Activated CD4-positive, alpha-beta T cell treated with anti-CD3 and anti-CD28 coated beads for 1 hour (primary cell): ENCODE measurements at regions not wholly inside any gene's neighbourhood (a gene's known extent, or its start where the extent isn't known, plus 50 kb on each side); places are given as distances from the start of the nearest gene placed in this dataset.

Experiments
- DNase-seq: peaks from one replicate; pipeline ENCODE4 v3.0.0-alpha.2; 2020

DNA sequence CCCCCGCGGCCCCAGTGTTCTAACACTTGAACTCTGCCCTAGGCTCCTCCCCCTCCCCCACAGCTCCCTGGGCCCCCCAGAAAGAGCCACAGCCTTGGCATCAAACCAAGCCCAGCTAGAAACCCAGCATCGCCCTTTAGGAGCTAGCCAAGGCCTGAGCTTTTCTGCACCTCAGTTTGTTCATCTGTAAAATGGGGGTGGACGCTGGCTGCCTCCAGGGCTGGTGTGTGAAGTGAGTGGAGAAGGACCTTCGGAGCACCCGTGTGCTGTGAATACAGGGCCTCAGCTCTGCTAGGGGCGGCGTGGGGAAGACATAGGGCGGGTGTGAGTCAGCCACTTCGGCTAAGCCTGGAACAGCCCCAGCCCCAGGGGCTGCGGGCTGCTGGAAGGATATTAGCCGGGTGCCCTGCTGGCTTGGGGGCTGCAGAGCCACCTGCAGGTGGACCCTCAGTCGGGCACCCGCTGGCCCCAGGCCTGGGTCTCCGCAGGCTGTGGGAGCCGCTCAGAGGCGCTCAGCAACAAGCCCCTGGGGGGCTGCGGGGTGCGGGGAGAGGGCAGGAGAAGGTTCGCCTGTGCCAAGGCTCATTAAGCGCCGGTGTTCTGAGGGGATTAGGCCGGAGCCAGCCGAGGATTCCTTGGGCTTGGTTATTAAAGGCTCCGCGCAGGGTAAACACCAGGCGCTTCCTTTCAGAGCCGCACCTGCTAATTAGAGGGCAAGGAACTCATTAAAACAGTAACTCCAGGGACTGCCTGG lies 217.0 kb upstream of the CIBAR2 start:
- no peak for DNase-seq

DNA sequence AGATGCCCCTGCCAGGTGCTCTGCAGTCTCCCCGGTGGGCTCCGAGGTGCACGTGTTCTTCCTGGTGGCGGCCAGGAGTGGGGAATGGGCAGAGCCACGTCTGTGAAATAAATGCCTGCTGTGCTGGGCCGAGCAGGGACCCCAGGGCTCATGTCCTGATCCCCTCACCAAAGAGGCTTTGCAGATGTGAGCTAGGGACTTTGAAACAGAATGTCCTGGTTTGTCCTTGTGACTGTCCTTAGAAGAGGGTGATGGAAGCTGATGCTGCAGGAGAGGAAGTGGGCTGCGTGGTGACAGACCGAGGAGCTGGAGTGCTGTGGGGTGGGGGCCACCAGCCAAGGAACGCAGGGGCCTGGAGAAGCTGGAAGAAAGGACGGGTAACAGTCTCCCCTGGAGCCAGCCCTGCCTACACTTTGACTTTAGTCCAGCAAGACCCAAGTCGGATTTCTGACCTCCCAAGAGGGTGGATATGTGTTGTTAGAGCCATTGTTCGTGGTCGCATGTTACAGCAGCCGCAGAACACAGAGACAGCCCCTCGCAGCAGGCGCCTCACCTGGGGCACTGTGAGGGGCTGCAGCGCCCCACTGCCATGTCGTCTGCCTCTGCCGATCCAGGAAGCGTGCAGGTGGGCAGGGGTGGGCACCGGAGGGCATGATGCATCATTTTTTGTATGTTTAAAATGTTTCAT lies 217.9 kb upstream of the CIBAR2 start:
- DNase-seq, result no peak

DNA sequence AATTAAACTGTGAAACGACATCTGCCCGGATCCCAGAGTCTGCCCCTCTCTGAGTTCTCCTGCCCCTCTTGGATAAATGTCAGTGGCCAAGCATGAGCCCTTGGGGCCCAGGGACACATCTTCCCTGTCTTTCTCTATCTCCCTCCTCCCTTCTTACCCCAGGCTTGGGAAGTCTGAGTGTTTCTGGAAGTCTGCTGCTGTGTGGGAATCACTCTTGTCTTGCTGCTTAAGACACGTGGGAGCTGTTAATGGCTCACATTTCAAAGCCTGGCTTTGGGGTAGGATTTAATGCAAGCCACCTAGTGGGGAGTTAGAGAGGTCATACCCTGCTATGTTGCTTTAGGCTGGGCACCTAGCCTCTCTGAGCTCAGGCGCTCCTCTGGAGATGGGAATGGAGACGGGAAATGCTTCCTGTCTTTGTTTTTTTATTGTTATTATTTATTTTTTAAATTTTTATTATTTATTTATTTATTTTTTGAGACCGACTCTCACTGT lies 218.5 kb upstream of the CIBAR2 start:
- DNase-seq, result no peak

DNA sequence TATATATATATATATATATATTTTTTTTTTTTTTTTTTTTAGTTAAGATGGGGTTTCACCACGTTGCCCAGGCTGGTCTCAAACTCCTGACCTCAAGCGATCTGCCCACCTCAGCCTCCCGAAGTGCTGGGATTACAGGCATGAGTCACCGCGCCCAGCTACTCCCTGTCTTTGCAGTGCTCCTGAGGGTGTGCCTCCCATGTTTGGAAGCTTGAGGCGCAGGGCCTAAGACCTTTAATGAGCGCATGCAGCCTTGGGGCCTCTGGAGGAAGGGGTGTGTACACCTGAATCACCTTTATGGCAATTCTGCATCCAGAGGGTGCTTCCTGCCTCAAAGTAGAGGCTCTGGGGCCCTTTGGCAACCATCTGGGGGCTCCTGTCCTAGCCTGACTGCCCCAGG lies 219.4 kb upstream of the CIBAR2 start:
- no peak for DNase-seq

DNA sequence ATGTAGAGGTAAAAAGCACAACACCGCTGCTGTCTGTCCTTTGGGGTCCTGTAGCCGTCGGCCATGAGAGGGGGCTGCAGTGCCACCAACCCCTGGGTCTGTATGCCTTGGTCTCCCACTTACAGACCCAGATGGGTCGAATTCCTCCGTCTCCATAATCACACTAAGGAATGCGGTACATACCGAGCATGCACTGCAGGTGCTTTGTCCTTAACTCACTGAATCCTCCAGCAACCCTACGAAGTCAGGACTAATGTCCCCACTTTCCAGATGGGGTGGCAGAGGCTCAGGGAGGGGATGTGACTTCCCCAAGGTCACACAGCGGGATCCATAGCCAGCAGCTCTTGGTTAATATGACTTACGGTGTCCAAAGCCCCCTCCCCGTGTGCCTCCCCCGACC lies 219.9 kb upstream of the CIBAR2 start:
- DNase-seq, result no peak

DNA sequence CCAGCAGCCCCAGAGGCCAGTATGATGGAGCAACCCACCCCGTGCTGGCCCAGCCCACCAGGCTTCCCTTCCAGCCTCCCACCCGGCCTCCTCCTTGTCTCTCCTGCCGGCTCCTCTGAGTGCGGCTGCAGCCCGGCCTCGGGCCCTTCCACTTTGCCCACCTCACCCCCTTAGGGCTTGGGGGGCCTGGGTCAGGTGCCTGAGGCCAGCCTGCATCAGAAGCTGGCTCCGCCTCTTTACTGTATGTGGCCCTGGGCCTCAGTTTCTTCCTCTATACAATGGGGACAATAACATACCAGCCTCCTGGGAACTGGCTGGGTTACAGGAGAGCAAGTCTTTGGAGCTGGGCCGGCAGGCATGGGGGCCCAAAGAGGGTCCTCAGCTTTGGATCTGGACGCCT lies 221.1 kb upstream of the CIBAR2 start:
- no peak for DNase-seq

DNA sequence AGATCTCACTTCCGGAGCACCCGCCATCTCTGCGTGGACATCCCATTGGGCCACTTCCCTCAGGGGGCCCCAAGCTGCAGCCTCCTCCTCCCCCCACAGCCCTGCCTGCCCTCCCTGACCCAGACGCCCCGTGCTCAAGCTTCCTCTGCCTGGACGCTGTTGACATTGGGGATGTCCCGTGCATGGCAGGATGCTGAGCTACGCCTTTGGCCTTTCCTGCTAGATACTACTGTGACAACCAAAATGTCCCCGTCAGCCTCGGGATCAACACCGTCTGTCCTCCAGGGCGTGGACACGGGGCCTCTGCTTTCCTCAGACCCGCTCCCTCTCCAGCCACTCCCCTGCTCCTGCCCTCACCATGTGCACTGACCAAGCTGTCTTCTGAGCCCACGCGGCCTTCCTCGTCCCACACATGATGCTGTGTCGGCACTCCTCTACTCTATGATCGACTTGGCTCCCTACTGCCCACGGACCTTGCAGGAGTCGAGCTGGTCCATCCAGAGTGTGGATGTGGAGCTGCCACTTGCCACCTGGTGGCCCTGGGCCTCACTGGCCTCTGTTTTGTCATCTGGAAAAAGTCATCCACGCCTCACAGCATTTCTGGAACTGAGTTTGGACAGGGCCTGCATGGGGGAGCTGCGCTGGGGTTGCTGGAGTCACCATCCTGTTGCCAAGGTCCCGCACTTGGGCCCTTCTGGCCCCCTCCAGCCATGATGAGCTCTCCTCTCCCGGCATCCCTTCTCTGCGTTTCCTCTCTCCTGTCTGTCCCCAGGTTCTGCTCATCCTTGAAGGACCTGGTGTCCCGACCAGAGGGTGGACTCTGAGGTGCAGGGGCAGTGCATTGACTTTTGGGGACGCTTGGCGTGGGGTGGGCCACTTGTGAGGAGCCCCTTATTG lies 221.7 kb upstream of the CIBAR2 start:
- no peak for DNase-seq

DNA sequence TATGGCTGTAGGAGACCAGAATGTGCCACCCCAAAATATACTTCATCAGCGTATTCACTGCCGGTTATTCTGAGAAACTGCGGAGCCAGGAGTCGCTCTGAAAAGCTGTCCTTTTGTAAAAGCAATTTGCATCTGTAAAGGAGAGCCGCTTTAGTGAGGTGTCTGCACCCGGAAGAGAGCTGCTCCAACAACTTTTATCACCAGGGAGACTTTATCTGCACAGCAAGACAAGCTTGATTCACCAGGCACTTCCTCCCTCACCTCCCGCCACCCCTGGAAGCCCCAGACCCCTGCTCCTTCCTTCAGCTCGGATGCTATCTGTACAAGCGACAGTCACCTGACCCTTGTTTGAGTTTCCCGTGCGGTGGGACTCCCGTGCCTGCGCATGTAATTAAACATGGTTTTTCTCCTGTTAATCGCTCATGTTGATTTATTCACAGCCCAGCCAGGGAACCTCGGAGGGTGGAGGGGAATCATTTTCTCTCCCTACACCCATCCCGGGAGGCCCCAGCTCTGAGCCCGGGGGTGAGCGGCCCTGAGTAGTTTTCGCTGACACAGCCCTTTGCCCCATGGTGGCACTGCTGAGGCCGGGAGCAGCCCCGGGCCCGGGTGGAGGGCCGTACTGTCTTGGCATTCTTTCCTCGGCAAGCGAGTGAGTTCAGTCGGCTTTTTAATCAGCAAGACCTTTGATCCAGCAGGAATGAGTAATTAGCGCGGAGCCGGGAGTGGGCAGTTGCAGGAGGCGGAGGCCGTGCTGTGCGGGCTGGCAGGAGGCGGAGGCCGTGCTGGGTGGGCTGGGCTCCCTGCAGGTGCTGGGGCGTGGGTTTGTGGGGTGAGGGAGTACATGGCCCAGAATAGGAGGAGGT lies 222.7 kb upstream of the CIBAR2 start:
- no peak for DNase-seq

DNA sequence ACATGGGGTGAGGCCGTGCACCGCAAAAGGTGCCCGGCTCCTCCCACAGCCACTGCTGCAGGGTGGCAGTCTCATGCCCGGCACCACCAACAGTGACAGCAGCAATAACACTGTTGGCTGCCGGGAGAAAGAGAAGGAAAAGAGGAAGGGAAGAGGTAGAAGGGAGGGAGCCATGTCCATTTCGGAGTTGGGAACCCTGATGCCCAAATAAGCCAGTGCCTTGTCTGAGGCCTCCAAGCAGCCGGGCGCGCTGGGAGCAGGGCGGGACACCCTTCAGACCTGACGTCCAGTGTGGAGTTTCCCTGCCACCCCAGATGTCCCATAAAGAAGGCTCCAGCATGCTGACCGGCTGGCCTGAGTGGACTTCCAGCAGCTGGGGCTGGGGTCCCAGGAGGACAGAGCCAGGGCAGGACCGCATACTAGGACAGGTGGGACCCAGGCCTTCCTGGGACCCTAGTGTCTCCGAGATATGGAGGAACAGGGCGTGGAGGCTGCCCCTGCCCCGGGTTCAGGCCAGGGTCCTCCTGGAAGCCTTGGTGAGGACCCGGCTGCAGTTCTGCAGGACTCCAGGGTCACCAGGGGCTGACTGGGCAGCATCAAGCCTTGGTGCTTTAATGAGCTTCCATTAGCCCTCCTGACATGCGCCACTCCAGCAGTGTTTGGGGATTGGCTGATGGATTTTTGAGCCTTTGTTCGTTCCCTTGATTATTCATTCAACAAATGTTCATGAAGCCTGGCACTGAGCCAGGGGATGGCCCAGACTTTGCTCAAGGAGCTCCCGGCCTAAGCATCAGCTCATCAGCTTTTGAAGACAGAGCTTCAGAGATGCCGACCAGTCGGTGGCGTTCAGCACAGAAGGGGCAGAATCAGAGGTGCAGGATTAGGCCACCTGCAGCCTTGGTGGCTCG lies 223.6 kb upstream of the CIBAR2 start:
- DNase-seq, result no peak

DNA sequence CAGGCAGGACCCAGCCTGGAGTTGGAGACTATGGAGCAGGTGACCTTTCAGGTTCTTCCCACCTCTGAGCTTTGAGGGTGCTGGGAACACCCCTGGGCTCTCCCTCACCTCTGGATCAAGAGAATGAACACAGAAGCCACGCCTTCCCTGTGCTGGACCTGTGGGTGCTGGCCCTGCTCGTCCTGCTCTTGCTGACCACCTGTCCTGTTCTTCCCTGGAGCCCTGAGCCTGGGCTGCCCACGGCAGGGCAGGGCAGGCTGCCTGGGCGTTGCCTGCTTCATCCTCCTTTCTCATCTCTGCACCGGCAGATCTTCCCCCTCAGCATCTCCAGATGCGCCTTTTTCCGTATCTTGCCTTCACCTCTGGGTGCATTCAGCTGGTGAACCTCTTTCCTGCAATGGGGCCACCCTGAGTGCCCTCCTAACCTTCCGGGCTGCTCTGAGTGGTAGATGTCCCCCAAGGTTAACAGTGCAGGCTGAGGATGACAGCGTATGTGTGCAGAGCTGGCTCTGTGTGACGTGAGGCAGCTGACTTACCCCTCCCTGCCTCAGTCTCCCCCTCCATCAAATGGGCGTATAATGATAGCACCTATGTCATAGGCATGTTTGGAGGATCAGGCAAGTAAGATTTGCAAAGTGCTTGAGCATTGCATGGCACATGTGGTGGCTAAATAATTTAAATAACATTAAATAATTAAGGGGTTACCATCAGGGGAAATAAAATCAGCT lies 225.8 kb upstream of the CIBAR2 start:
- DNase-seq, result no peak

DNA sequence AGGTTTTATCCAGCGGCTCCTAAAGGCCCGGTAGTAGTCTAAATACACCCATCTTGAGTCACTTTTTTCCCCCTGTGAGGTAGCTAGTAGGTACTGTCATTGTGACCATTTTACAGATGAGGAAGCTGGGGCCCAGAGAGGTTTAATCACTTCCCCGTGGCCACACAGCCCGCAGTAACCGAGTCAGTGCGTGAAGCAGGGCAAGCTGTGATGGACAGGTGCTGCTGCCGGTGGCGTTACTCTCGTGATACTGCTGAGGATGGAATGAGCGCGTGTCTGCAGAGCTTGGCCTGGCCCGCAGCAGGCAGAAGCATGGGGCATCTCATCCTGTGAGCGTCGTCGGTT lies 226.3 kb upstream of the CIBAR2 start:
- no peak for DNase-seq

DNA sequence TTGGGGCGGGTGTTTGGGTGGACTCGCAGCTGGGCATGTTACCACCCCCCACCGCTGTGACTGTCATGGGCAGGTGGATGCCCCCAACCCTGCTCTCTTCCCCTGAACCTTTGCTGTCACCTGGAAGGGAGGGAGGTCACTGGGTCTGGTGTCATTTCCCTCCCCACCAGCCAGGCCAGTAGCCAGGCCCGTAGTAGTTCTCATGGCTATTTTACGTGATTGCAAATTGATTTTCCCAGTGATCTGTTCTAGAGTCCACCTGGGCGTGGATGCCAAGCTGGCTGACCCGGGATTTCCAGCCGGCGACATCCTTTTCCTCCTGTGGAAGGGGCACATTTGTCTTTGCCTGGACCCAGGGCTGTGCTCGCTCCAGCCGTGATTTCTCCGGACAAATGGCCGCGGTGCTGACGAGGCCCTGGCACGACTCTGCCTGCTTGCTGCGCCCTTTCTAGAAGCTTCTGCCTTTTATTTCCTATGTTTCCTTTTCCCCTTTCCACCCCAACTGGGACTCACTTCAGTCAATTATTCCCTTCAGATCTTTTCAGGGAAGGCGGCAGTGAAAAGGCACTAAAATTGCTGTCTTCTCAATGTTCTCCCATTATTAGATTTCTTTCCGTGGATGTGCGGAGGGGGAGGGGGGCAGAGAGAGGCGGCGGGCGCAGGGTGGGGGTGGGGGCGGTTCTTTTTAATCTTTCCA lies 226.9 kb upstream of the CIBAR2 start:
- no peak for DNase-seq

DNA sequence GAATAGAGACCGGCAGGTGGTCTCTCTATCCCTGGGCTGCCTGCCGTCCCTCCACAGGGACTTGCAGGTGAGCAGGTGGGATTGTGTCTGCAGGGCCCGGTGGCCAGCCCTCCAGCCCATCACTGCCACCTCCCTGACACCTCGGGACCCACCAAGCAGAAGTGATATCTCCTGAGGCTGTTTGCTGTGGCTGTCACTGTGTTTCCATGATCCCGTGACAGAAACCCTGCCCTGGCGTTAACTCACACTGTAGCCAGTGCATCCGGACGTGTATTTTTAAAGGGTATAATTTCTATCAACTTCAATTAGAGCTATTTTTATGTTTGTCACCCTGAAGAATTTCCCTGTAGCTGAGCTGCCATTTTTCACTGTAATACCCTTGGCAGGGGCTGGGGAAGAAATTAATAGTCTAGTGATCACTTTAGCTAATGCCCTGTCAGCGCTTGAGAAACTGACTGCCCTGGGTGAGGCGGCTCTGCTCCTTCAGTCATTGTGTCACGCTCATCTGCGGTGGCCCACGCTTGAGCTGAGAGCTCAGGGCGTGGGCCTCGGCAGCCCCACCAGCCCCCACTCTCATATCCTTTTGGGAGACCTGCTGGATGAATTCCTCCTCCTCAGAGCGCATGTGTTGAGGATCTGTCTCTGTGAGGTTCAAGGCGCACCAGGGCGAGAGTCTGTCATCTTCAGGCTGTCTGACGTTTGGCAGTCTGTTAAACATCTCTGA lies 229.9 kb upstream of the CIBAR2 start:
- DNase-seq, result no peak

DNA sequence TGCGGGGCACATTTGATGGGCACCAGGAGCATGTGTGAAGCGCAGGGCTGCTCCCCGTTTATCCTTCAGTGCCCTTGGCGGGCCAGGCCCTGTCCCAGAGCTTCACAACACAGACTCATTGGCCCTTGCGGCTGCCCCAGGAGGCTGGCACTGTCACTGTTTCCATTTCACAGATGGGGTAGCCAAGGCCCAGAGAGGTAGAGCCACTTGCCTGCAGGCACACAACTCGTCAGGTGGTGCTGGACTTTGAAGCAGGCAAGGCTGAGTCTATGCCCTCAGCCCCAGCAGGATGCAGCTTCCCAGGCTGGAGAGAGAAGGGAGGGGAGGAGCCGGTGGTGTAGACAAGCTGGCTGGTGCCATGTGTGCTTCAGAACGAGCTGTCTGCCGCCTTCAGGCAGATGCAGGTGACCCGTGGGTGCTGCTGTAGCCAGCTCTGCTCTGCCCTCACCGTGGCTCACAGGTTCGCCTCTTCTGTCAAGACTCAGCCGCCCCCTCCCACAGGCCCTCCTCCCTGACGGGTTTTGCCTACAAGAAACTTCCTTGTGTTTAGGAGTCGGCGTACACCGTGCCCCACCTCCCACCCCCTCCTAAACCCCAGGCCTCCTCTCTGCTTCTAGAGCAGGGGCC lies 232.3 kb upstream of the CIBAR2 start:
- no peak for DNase-seq

DNA sequence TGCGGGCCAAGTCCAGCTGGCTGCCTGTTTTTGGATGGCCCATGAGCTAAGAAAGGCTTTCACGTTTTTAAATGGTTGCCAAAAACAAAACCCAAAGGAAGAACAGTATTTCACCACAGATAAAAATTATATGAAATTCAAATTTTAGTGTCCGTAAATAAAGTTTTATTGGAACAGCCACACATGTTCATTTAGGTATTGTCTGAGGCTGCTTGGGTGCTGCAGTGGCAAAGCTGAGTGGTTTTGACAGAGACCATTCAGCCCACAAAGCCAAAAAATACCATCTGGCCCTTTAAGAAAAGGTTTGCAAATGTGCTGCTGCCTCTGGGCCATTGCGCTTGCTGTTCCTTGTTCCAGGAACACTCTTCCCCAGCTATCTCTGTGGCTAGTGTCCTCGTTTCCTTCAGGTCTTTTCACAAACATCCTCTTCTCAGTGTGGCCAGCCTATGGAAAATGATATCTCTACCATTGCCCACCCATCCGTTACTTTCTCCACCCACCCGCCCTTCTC lies 232.9 kb upstream of the CIBAR2 start:
- DNase-seq, result no peak

DNA sequence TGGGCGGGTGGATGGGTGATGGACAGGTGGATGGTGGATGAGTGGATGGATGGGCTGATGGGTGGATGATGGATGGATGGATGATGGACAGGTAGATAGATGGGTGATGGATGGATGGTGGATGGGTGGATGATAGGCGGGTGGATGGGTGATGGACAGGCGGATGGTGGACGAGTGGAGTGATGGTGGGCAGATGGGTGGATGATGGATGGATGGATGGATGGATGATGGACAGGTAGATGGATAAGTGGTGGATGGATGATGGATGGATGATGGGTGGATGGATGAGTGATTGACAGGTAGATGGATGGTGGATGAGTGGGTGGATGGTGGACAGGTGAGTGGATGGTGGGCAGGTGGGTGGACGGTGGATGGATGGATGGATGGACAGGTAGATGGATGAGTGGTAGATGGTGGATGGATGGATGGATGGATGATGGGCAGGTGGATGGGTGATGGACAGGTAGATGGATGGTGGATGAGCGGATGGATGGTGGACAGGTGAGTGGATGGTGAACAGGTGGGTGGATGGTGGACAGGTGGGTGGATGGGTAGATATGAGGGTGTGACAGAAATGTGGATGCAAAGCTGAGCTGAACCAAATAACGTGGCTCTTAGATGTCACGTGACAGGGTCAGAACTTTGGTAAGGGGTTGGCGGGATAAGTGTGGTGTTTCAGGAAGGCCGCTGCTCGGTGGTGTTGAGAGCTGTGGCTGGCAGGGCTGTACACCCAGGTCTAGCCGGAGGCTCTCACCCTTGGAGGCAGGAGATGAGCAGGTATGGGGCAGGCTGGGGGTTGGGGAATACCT lies 234.3 kb upstream of the CIBAR2 start:
- no peak for DNase-seq

DNA sequence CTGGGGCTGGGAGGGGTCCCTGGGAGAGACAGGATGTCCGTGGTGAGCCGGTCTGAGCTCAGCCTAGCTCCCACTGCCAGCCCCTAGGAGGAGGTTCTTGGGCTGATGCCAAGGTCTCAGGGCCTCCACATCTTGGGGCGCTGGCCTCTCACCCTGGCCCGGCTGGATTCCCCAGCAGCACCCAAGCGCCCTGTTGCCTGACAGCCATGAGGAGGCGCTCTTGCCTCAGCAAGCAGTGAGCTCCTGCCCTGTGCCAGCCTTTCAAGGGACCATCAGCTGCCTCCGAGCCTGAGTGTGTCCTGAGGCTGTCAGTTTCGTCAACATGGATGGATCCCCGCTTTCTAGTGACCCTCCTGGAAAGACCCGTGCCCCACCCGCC lies 234.9 kb upstream of the CIBAR2 start:
- no peak for DNase-seq
